Ascending aorta (tissue), 2 donors: ENCODE measurements at regions not wholly inside any gene's neighbourhood (a gene's known extent, or its start where the extent isn't known, plus 50 kb on each side); places are given as distances from the start of the nearest gene placed in this dataset.

Experiments used
- DNase-seq, 2 donors: peaks; one replicate each; pipeline ENCODE4 v3.0.0-alpha.2; 2019; ENCODE audit warnings: low spot score in 2 of 2
- H3K27ac ChIP-seq, 2 donors: fragments of 200-600 bp; sonication (generic); one replicate each; pipeline ENCODE4 v1.5.1; 2016 to 2017; ENCODE audit warnings: mild to moderate bottlenecking in 1 of 2
- H3K27me3 ChIP-seq: fragments of 200-600 bp; sonication (generic); one replicate; pipeline ENCODE4 v1.5.1; 2017
- H3K36me3 ChIP-seq, 2 donors: fragments of 200-600 bp; sonication (generic); one replicate each; pipeline ENCODE4 v1.5.1; 2016
- H3K4me1 ChIP-seq, 2 donors: fragments of 200-600 bp; sonication (generic); one replicate each; pipeline ENCODE4 v1.5.1; 2016 to 2017; ENCODE audit warnings: mild to moderate bottlenecking in 1 of 2
- H3K4me3 ChIP-seq, 2 donors: fragments of 200-600 bp; sonication (generic); one replicate each; pipeline ENCODE4 v1.5.1; 2016 to 2017; ENCODE audit warnings: mild to moderate bottlenecking in 1 of 2
- H3K9me3 ChIP-seq, 2 donors: fragments of 200-600 bp; sonication (generic); one replicate each; pipeline ENCODE4 v1.5.1; 2016
- CTCF ChIP-seq, 3 experiments: fragments of 200-600 bp in 2 of 3; fragments of 450-650 bp in 1 of 3; sonication (generic) in 2 of 3; IDR thresholded peaks; one replicate each; pipeline ENCODE4 v1.5.1; 2016 to 2019; ENCODE audit warnings: antibody characterized with exemption in 3 of 3, mild to moderate bottlenecking in 1 of 3, moderate library complexity in 1 of 3
- intact Hi-C: fragments of 100-400 bp; cut with DNase I; formaldehyde crosslinking; loops from one replicate; pipeline ENCODE4 v1.15.1; 2023

GRCh38 chrX:109797311-109797975 is 64.4 kb upstream of the ACSL4 start:
- no peaks in the 10 kb centered on the region for H3K9me3 ChIP-seq
- DNase-seq = no peak
- no peaks in the 10 kb centered on the region for H3K4me1 ChIP-seq
- TF ChIP-seq CTCF (IDR thresholded peaks at IDR 0.05) = no peak
- H3K4me3 ChIP-seq = no peak overlapping the region
- H3K27ac ChIP-seq = no peak overlapping the region
- intact Hi-C loops = no loop called here
- no peaks in the 10 kb centered on the region for H3K27me3 ChIP-seq
- H3K36me3 ChIP-seq = no peaks in the 10 kb centered on the region

GRCh38 chrX:109812236-109812635 is 79.2 kb upstream of the ACSL4 start:
- intact Hi-C loops = no loop called here
- no peak for DNase-seq
- no peak for TF ChIP-seq CTCF (IDR thresholded peaks at IDR 0.05)

GRCh38 chrX:109813236-109813635 is 80.2 kb upstream of the ACSL4 start:
- no peak for TF ChIP-seq CTCF (IDR thresholded peaks at IDR 0.05)
- no peaks in the 10 kb centered on the region for H3K36me3 ChIP-seq
- H3K9me3 ChIP-seq = no peaks in the 10 kb centered on the region
- H3K4me1 ChIP-seq = no peaks in the 10 kb centered on the region
- no peak overlapping the region for H3K4me3 ChIP-seq
- H3K27me3 ChIP-seq = no peaks in the 10 kb centered on the region
- DNase-seq = no peak
- no peak overlapping the region for H3K27ac ChIP-seq
- intact Hi-C loops = no loop called here

More at GRCh38 chrX:109812236-109812635, 79.2 kb upstream of the ACSL4 start:
- Histone ChIP-seq H3K4me3 (no peak overlapping the region), H3K27ac (no peak overlapping the region), H3K9me3 (no peaks in the 10 kb centered on the region), H3K4me1 (no peaks in the 10 kb centered on the region), H3K36me3 (no peaks in the 10 kb centered on the region), H3K27me3 (no peaks in the 10 kb centered on the region)

GRCh38 chrX:109818976-109819375 is 85.9 kb upstream of the ACSL4 start:
- DNase-seq = no peak
- intact Hi-C loops = no loop called here
- Histone ChIP-seq H3K27me3 (no peaks in the 10 kb centered on the region), H3K27ac (no peak overlapping the region), H3K36me3 (no peaks in the 10 kb centered on the region), H3K4me1 (no peaks in the 10 kb centered on the region), H3K9me3 (no peaks in the 10 kb centered on the region), H3K4me3 (no peak overlapping the region)
- no peak for TF ChIP-seq CTCF (IDR thresholded peaks at IDR 0.05)

- no peak for TF ChIP-seq CTCF (IDR thresholded peaks at IDR 0.05)
- intact Hi-C loops = no loop called here
- Histone ChIP-seq H3K4me1 (no peaks in the 10 kb centered on the region), H3K9me3 (no peaks in the 10 kb centered on the region), H3K27ac (no peak overlapping the region), H3K27me3 (no peaks in the 10 kb centered on the region), H3K36me3 (no peaks in the 10 kb centered on the region), H3K4me3 (no peak overlapping the region)
- no peak for DNase-seq
Observed at GRCh38 chrX:109822861-109823260, 89.8 kb upstream of the ACSL4 start.
